Stimulated activated CD4-positive, alpha-beta T cell treated with anti-CD3 and anti-CD28 coated beads, Interleukin-12 subunit alpha, Interleukin-12 subunit beta, amount 100 ng/mL, for 4 hours (primary cell): ENCODE measurements at regions not wholly inside any gene's neighbourhood (a gene's known extent, or its start where the extent isn't known, plus 50 kb on each side); places are given as distances from the start of the nearest gene placed in this dataset.
"Not testable (repeated sequence)": the region's sequence is repeated elsewhere in the genome, so short reads cannot be mapped to it uniquely, and the experiment has no call there.

Experiments used
- DNase-seq: peaks from one replicate; pipeline ENCODE4 v3.0.0-alpha.2; 2020

GRCh38 chr5:163889369-163889768 is 383.9 kb downstream of the MAT2B start:
- DNase-seq, result no peak

GRCh38 chr5:163890261-163890660 is 384.8 kb downstream of the MAT2B start:
- DNase-seq, result no peak

- no peak for DNase-seq
Measured at GRCh38 chr5:163893281-163893680, 387.9 kb downstream of the MAT2B start.

- DNase-seq, result no peak
Measured at GRCh38 chr5:163894645-163895044, 389.2 kb downstream of the MAT2B start.

GRCh38 chr5:163898873-163899272 is 393.5 kb downstream of the MAT2B start:
- no peak for DNase-seq

- DNase-seq, result not testable (repeated sequence)
Measured at GRCh38 chr5:163907783-163908182, 402.4 kb downstream of the MAT2B start.

- no peak for DNase-seq
Measured at GRCh38 chr5:163908253-163908652, 402.8 kb downstream of the MAT2B start.

GRCh38 chr5:163910226-163910625 is 404.8 kb downstream of the MAT2B start:
- DNase-seq, result no peak

GRCh38 chr5:163912046-163912445 is 406.6 kb downstream of the MAT2B start:
- no peak for DNase-seq

- DNase-seq, result no peak
Measured at GRCh38 chr5:163913548-163913947, 408.1 kb downstream of the MAT2B start.

GRCh38 chr5:163914910-163915309 is 409.5 kb downstream of the MAT2B start:
- DNase-seq, result no peak

GRCh38 chr5:163915481-163915961 is 410.1 kb downstream of the MAT2B start:
- DNase-seq, result no peak

- DNase-seq, result no peak
Measured at GRCh38 chr5:163916376-163916775, 411.0 kb downstream of the MAT2B start.

- DNase-seq, result no peak
Measured at GRCh38 chr5:163916861-163917260, 411.4 kb downstream of the MAT2B start.

GRCh38 chr5:163917747-163918146 is 412.3 kb downstream of the MAT2B start:
- DNase-seq, result no peak

GRCh38 chr5:163934990-163935389 is 429.6 kb downstream of the MAT2B start:
- DNase-seq, result not testable (repeated sequence)

GRCh38 chr5:163938595-163938994 is 433.2 kb downstream of the MAT2B start:
- DNase-seq, result no peak

- DNase-seq, result no peak
Measured at GRCh38 chr5:163941079-163941478, 435.7 kb downstream of the MAT2B start.

GRCh38 chr5:163943546-163943945 is 438.1 kb downstream of the MAT2B start:
- DNase-seq, result no peak

- DNase-seq, result no peak
Measured at GRCh38 chr5:163944738-163945137, 439.3 kb downstream of the MAT2B start.

- DNase-seq, result no peak
Measured at GRCh38 chr5:163947848-163948666, 442.6 kb downstream of the MAT2B start.

GRCh38 chr5:163950248-163950647 is 444.8 kb downstream of the MAT2B start:
- DNase-seq, result no peak

GRCh38 chr5:163951069-163951468 is 445.6 kb downstream of the MAT2B start:
- DNase-seq, result no peak

- DNase-seq, result no peak
Measured at GRCh38 chr5:163953901-163954300, 448.5 kb downstream of the MAT2B start.

- not testable (repeated sequence) for DNase-seq
Measured at GRCh38 chr5:163961230-163961629, 455.8 kb downstream of the MAT2B start.
